GM13977 (cell line): ENCODE measurements at regions not wholly inside any gene's neighbourhood (a gene's known extent, or its start where the extent isn't known, plus 50 kb on each side); places are given as distances from the start of the nearest gene placed in this dataset.

ENCODE experiments used
- DNase-seq: peaks from one replicate; pipeline ENCODE4 v3.0.0; 2012; ENCODE audit warnings: low spot score
- CTCF ChIP-seq: IDR thresholded peaks from 2 replicates; pipeline ENCODE4 v1.5.1; 2012; ENCODE audit warnings: mild to moderate bottlenecking, control low read depth; ENCODE audit not compliant: insufficient read depth; ENCODE audit errors: extremely low read depth, missing control alignments
- in situ Hi-C: fragments of 300-500 bp; cut with MboI; formaldehyde crosslinking; loops from one replicate; pipeline ENCODE4 v1.12.0; 2022; ENCODE audit warnings: low sequenced_read_pairs, low pct_unique_long_range_greater_than_20kb, mixed read lengths, inconsistent platforms; ENCODE audit not compliant: unreplicated experiment

GRCh38 chr9:21555911-21556310 is 73.8 kb upstream of the IFNE start:
- in situ Hi-C loops, result no loop called here
- TF ChIP-seq CTCF, result no peak
- DNase-seq, result no peak

- no peak for DNase-seq
- in situ Hi-C loops, result no loop called here
- TF ChIP-seq CTCF, result no peak
These were observed 74.7 kb upstream of the IFNE start for GRCh38 chr9:21556581-21557427.

GRCh38 chr9:21557428-21557768 is 75.3 kb upstream of the IFNE start:
- no peak for TF ChIP-seq CTCF
- DNase-seq, result no peak
- in situ Hi-C loops, result no loop called here

- DNase-seq, result no peak
- no peak for TF ChIP-seq CTCF
- in situ Hi-C loops, result no loop called here
These were observed 76.0 kb upstream of the IFNE start for GRCh38 chr9:21558079-21558478.

GRCh38 chr9:21558615-21559401 is 76.7 kb upstream of the IFNE start:
- no peak for TF ChIP-seq CTCF
- in situ Hi-C loops, result no loop called here
- DNase-seq, result peak; percentile 26

GRCh38 chr9:21559402-21560280 is 77.5 kb upstream of the IFNE start:
- no peak for TF ChIP-seq CTCF
- DNase-seq, result peak; percentile 60
- in situ Hi-C loops, result no loop called here
